IPS DF 4.7 (cell line): ENCODE measurements at regions not wholly inside any gene's neighbourhood (a gene's known extent, or its start where the extent isn't known, plus 50 kb on each side); places are given as distances from the start of the nearest gene placed in this dataset.
"Not testable (repeated sequence)": the region's sequence is repeated elsewhere in the genome, so short reads cannot be mapped to it uniquely, and the experiment has no call there.

ENCODE experiments used
- DNase-seq: peaks from one replicate; pipeline ENCODE4 v3.0.0-alpha.2; 2013; ENCODE audit warnings: low spot score; ENCODE audit errors: extremely low read depth

DNA sequence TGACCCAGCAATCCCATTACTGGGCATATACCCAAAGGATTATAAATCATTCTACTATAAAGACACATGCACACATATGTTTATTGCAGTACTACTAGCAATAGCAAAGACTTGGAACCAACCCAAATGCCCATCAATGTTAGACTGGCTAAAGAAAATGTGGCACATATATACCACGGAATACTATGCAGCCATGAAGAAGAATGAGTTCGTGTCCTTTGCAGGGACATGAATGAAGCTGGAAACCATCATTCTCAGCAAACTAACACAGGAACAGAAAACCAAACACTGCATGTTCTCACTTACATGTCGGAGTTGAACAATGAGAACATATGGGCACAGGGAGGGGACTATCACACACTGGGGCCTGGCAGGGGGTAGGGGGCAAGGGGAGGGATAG is 183.0 kb downstream of the HACE1 start:
- not testable (repeated sequence) for DNase-seq

DNA sequence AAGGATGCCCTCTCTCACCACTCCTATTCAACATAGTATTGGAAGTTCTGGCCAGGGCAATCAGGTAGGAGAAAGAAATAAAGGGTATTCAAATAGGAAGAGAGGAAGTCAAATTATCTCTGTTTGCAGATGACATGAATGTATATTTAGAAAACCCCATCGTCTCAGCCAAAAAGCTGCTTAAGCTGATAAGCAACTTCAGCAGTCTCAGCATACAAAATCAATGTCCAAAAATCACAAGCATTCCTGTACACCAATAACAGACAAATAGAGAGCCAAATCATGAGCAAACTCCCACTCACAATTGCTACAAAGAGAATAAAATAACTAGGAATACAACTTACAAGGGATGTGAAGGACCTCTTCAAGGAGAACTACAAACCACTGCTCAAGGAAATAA is 184.6 kb downstream of the HACE1 start:
- not testable (repeated sequence) for DNase-seq

GRCh38 chr6:104673078-104673477 is 186.6 kb downstream of the HACE1 start:
- not testable (repeated sequence) for DNase-seq

- DNase-seq, result not testable (repeated sequence)
Observed at GRCh38 chr6:104671591-104671891, 188.2 kb downstream of the HACE1 start.

GRCh38 chr6:104670834-104671590 is 188.7 kb downstream of the HACE1 start:
- not testable (repeated sequence) for DNase-seq

- no peak for DNase-seq
Observed at GRCh38 chr6:104669483-104669882, 190.2 kb downstream of the HACE1 start.

GRCh38 chr6:104656235-104656634 is 203.5 kb downstream of the HACE1 start:
- no peak for DNase-seq

DNA sequence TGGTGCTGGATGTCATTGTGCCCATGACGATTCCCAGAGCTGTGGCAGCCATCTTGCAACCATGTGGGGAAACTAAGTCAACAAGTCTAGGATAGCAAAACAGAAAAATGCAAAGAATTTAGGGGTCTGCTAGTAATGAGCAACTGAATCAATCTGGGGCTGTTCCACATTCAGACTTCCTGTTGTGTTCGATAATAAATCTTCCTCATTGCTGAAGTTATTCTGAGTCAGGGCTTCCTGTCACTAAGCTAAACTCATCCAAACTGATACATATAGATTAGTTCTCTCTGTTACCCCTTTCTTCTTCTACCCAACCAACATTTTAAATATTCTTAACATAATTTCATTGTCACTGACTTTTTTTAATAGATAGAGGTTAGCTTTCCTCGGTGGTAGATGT is 205.9 kb downstream of the HACE1 start:
- DNase-seq, result no peak

GRCh38 chr6:104648347-104648746 is 211.4 kb downstream of the HACE1 start:
- DNase-seq, result no peak

GRCh38 chr6:104644848-104645247 is 214.9 kb downstream of the HACE1 start:
- DNase-seq, result no peak

DNA sequence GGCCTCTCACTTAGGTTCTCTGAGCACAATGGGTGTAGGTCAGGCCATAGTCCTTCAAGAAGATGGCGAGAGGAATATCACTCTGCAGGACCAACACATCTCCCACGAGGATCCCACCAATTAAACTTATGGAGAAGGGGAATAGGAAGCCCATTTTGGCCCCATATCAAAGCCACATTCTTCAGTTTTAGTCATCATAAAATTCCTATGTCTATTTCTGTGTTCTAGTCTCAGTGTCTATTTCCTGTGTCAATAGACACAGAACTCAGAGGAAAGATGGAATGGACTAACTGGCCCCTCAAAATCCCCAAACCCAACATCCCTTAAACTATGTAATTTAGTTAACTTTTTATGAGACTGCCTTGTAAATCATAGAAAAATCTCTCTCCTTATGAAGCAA is 216.8 kb downstream of the HACE1 start:
- DNase-seq, result no peak

DNA sequence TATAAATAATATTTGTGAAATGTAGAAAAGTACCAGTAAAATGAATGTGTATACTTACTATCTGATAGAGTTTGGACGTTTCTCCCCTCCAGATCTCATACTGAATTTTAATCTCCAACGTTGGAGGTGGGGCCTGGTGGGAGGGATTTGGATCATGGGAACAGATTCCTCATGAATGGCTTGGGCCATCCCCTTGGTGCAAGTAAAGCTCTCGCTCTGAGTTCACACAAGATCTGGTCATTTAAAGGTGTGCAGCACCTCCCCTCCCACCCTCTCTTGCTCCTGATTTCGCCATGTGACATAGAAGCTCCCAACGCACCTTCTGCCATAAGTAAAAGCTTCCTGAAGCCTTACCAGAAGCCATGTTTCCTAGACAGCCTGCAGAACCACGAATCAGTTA is 219.0 kb downstream of the HACE1 start:
- no peak for DNase-seq

GRCh38 chr6:104640150-104640700 is 219.5 kb downstream of the HACE1 start:
- DNase-seq, result no peak

DNA sequence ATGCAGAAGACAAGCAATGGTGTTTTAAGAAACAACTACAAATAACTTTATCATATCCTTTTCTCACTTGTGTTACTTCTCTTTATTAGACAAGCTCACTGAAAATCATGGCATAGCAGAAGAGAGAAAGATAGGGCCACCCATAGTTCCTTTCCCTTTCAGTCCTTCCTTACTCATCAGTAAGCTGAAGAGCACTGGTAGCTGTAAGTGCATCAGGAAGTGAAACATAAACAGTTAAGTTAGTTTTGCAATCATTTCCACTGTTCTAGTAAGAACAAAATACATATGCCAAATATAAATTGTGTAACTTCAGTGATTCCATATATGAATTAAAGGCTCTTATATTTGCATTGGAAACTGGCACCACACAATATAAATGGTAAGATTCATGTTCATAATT is 220.1 kb downstream of the HACE1 start:
- no peak for DNase-seq

DNA sequence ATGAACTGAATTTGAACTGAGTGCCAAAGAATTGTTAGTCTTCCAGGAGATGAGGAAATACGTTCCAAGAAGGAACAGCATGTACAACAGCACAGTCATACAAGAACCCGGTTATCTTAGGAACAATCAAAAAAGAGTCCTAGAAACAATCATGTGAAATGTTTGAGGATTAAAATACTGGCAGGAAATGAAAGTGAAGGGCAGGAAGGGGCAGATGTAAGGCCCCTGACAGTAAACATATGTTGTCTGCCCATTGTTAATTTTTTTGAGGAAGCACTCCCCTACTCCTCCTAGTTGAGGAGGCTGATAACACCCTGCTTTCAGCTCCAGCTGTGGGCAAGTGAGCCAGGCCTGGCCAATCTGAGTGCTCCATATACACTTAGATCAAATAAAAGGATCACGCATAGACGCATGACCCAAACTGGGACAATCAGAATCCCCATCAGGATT is 220.9 kb downstream of the HACE1 start:
- no peak for DNase-seq

DNA sequence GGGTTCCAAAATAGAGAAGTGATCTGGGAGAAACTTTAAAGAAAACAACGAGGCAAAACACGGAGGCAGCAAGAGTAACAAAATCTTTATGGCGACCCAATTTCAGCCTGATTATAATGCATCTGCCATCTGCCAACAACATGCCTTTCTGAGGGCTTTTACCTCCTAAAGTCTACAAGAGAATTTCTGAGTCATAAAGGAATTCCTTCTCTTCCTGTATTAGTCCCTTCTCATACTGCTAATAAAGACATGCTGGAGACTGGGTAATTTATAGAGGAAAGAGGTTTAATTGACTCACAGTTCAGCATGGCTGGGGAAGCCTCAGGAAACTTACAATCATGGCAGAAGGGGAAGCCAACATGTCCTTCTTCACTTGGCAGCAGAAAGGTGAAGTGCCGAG is 226.6 kb downstream of the HACE1 start:
- DNase-seq, result no peak

- DNase-seq, result no peak
Observed at GRCh38 chr6:104632588-104632987, 227.1 kb downstream of the HACE1 start.

DNA sequence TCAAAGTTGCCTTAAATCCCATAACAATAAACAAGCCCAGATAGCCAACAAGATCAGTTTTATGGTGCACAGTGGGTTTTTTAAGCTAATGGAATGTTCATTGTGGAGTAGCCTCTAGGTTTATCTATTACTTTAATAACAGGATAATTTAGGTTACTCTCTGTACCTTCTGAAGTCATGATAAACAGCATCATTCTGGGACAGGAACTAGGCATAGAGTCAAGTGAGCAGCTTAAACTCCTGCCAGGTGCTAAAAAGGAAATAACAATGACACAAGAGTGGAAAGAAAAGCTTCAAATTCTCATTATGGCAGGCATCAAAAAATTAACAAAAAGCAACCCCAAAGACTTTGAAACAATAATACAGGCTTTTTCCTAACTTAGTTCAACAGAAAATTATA is 228.8 kb downstream of the HACE1 start:
- DNase-seq, result no peak

GRCh38 chr6:104630522-104630921 is 229.2 kb downstream of the HACE1 start:
- DNase-seq, result no peak

GRCh38 chr6:104629826-104630225 is 229.9 kb downstream of the HACE1 start:
- no peak for DNase-seq

DNA sequence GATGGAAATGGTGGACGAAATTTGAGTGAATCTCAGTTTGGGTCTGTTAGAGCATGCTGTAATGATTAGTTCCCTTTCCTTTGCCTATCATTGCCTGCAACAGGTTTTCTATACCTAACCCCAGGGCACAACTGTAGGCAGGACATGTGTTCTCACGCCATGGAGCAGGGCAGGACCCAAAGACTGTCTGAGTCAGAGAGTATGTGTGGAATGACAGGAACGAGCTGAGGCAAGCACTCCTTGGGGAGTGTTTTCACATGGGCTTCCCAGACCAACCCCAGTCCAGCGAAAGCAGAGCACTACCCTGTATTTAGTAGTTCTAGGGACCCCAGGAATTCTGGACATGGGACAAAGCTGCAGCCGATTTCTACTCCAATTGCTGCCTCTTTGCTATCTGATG is 234.2 kb downstream of the HACE1 start:
- no peak for DNase-seq

GRCh38 chr6:104623052-104623690 is 236.5 kb downstream of the HACE1 start:
- DNase-seq, result no peak

GRCh38 chr6:104621396-104621795 is 238.3 kb downstream of the HACE1 start:
- DNase-seq, result no peak
